ENCODE measurements at regions not wholly inside any gene's neighbourhood (a gene's known extent, or its start where the extent isn't known, plus 50 kb on each side); places are given as distances from the start of the nearest gene placed in this dataset.
"Not testable (repeated sequence)": the region's sequence is repeated elsewhere in the genome, so short reads cannot be mapped to it uniquely, and the experiment has no call there.

- no peak for DNase-seq (ENCODE audit: low spot score)
- in situ Hi-C loops (cut with MboI; ENCODE audit: low pct_unique_long_range_greater_than_20kb, low sequenced_read_pairs, unreplicated experiment) = no loop called here
- no peak for TF ChIP-seq CTCF (IDR thresholded peaks at IDR 0.05; ENCODE audit: extremely low read depth, insufficient read depth, missing control alignments)
Measured at GRCh38 chr1:14412235-14412634, 186.2 kb upstream of the KAZN start.

GRCh38 chr1:14413819-14414490, 184.5 kb upstream of the KAZN start:
- no peak for TF ChIP-seq CTCF (IDR thresholded peaks at IDR 0.05; ENCODE audit: extremely low read depth, insufficient read depth, missing control alignments)
- DNase-seq (ENCODE audit: low spot score) = no peak
- in situ Hi-C loops (cut with MboI; ENCODE audit: low pct_unique_long_range_greater_than_20kb, low sequenced_read_pairs, unreplicated experiment) = no loop called here

- no peak for DNase-seq (ENCODE audit: low spot score)
- in situ Hi-C loops (cut with MboI; ENCODE audit: low pct_unique_long_range_greater_than_20kb, low sequenced_read_pairs, unreplicated experiment) = no loop called here
- no peak for TF ChIP-seq CTCF (IDR thresholded peaks at IDR 0.05; ENCODE audit: extremely low read depth, insufficient read depth, missing control alignments)
Measured at GRCh38 chr1:14415396-14415795, 183.1 kb upstream of the KAZN start.

GRCh38 chr1:14419778-14420218, 178.7 kb upstream of the KAZN start:
- DNase-seq (ENCODE audit: low spot score); in situ Hi-C loops (cut with MboI; ENCODE audit: low pct_unique_long_range_greater_than_20kb, low sequenced_read_pairs, unreplicated experiment): not testable (repeated sequence)

GRCh38 chr1:14420686-14421085, 177.8 kb upstream of the KAZN start:
- TF ChIP-seq CTCF (IDR thresholded peaks at IDR 0.05; ENCODE audit: extremely low read depth, insufficient read depth, missing control alignments) = no peak
- no peak for DNase-seq (ENCODE audit: low spot score)
- in situ Hi-C loops (cut with MboI; ENCODE audit: low pct_unique_long_range_greater_than_20kb, low sequenced_read_pairs, unreplicated experiment) = no loop called here

GRCh38 chr1:14421295-14421976, 177.0 kb upstream of the KAZN start:
- TF ChIP-seq CTCF (IDR thresholded peaks at IDR 0.05; ENCODE audit: extremely low read depth, insufficient read depth, missing control alignments) = no peak
- DNase-seq (ENCODE audit: low spot score) = no peak
- in situ Hi-C loops (cut with MboI; ENCODE audit: low pct_unique_long_range_greater_than_20kb, low sequenced_read_pairs, unreplicated experiment) = no loop called here

GRCh38 chr1:14421977-14422609, 176.4 kb upstream of the KAZN start:
- TF ChIP-seq CTCF (IDR thresholded peaks at IDR 0.05; ENCODE audit: extremely low read depth, insufficient read depth, missing control alignments) = no peak
- no peak for DNase-seq (ENCODE audit: low spot score)
- in situ Hi-C loops (cut with MboI; ENCODE audit: low pct_unique_long_range_greater_than_20kb, low sequenced_read_pairs, unreplicated experiment) = no loop called here

All from GM13977 (cell line).